ENCODE measurements at regions not wholly inside any gene's neighbourhood (a gene's known extent, or its start where the extent isn't known, plus 50 kb on each side); places are given as distances from the start of the nearest gene placed in this dataset.

DNA sequence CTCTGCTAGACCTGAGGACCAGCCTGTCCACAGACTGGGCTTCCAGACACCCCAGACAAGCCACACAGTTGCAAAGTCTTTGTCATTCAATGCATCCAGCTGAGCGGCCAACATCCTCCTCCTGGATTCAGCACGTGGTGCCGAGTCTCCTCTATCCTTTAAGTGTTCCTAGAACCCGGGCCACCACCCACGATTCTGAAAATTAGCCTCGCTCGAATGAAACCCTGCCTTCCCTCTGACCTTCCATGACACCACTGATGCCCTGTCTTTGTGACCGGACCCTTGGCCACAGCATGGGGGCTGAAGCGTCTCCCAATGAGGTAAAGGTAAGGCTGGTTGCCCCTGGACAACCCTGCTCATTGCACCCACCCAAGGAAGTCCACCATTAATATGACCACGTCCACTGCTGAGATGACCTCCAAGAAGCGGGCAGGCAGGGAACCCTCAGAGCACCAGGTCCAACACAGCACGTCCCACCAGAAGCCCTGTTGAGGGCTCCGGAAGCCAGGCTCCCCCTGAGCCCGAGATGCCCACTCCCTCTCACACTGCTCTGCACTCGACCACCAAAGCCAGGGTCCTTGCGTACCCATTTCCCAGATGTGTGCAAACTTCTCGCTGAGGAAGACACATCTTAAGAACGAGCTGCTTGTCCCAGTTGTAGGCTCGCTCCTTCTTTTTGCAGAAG, 279.0 kb downstream of the CTTN start:
- no peak overlapping the region for H3K27ac ChIP-seq
- H3K4me1 ChIP-seq = no peaks in the 10 kb centered on the region
- H3K27me3 ChIP-seq = no peaks in the 10 kb centered on the region
- no peak overlapping the region for H3K4me3 ChIP-seq
- no peaks in the 10 kb centered on the region for H3K9me3 ChIP-seq
- DNase-seq (ENCODE audit: low spot score) = no peak
- no peak for TF ChIP-seq CTCF (IDR thresholded peaks at IDR 0.05)
- H3K36me3 ChIP-seq = no peaks in the 10 kb centered on the region

GRCh38 chr11:70678931-70679900, 280.9 kb downstream of the CTTN start:
- Histone ChIP-seq H3K36me3 (no peaks in the 10 kb centered on the region), H3K4me1 (no peaks in the 10 kb centered on the region), H3K27ac (no peak overlapping the region), H3K9me3 (no peaks in the 10 kb centered on the region), H3K27me3 (no peaks in the 10 kb centered on the region), H3K4me3 (no peak overlapping the region)
- DNase-seq (ENCODE audit: low spot score) = no peak
- TF ChIP-seq CTCF (IDR thresholded peaks at IDR 0.05) = no peak

- Histone ChIP-seq H3K36me3 (no peaks in the 10 kb centered on the region), H3K4me1 (no peaks in the 10 kb centered on the region), H3K27me3 (no peaks in the 10 kb centered on the region), H3K9me3 (no peaks in the 10 kb centered on the region), H3K4me3 (no peak overlapping the region), H3K27ac (no peak overlapping the region)
- DNase-seq (ENCODE audit: low spot score) = no peak
- TF ChIP-seq CTCF (IDR thresholded peaks at IDR 0.05) = no peak
Observed at GRCh38 chr11:70680781-70681281, 282.5 kb downstream of the CTTN start.

GRCh38 chr11:70682056-70682455, 283.7 kb downstream of the CTTN start:
- H3K27me3 ChIP-seq = no peaks in the 10 kb centered on the region
- H3K4me1 ChIP-seq = no peaks in the 10 kb centered on the region
- no peaks in the 10 kb centered on the region for H3K9me3 ChIP-seq
- no peak overlapping the region for H3K27ac ChIP-seq
- TF ChIP-seq CTCF (IDR thresholded peaks at IDR 0.05) = no peak
- no peaks in the 10 kb centered on the region for H3K36me3 ChIP-seq
- DNase-seq (ENCODE audit: low spot score) = no peak
- no peak overlapping the region for H3K4me3 ChIP-seq

- no peak for DNase-seq (ENCODE audit: low spot score)
- H3K36me3 ChIP-seq = no peaks in the 10 kb centered on the region
Observed at GRCh38 chr11:70682760-70683159, 284.4 kb downstream of the CTTN start.

More at GRCh38 chr11:70682760-70683159, 284.4 kb downstream of the CTTN start:
- Histone ChIP-seq H3K27me3 (no peaks in the 10 kb centered on the region), H3K9me3 (no peaks in the 10 kb centered on the region), H3K27ac (no peak overlapping the region), H3K4me3 (no peak overlapping the region), H3K4me1 (no peaks in the 10 kb centered on the region)
- no peak for TF ChIP-seq CTCF (IDR thresholded peaks at IDR 0.05)

Data from right atrium auricular region (tissue), 2 donors.